Endothelial cell of umbilical vein (primary cell): ENCODE measurements at regions not wholly inside any gene's neighbourhood (a gene's known extent, or its start where the extent isn't known, plus 50 kb on each side); places are given as distances from the start of the nearest gene placed in this dataset.

Experiments used
- BruUV-seq: library from RNA; stranded (reverse); fragments of 400-500 nt; replicated peaks from 2 replicates; lab custom pipeline; 2021; lab: Mats Ljungman, UMichigan
- CTCF ChIA-PET: fragments of 300-600, 350-600 bp; sonication (Branson Sonifier 250); formaldehyde crosslinking; loops from one replicate; lab custom pipeline; 2021; ENCODE audit warnings: antibody characterized with exemption, inconsistent platforms; lab: Charles Lee
- POLR2A ChIA-PET: fragments of 300-600, 350-600 bp; sonication (Branson Sonifier 250); formaldehyde crosslinking; loops from one replicate; lab custom pipeline; 2021; ENCODE audit warnings: antibody characterized with exemption, inconsistent platforms; lab: Charles Lee
- DNase-seq: peaks from one replicate; pipeline ENCODE4 v3.0.0-alpha.2; 2011; ENCODE audit warnings: low read depth, low spot score
- FAIRE-seq: peaks from 2 replicates; lab custom pipeline; 2011; peaks lifted over from hg19 to GRCh38; lab: Jason Lieb, UNC
- H2AFZ ChIP-seq: 2 replicates; pipeline ENCODE4 v1.6.0; 2012; ENCODE audit warnings: low read depth, low read length, control low read depth, inconsistent platforms
- H3K27ac ChIP-seq: 2 replicates; pipeline ENCODE4 v1.5.1; 2011; ENCODE audit warnings: low read depth, mild to moderate bottlenecking, control low read depth, low read length, moderate library complexity; ENCODE audit not compliant: insufficient read depth
- H3K27me3 ChIP-seq, 2 experiments: 2 replicates each; pipeline versions ENCODE4 v1.6.0 to v1.6.1; 2011; ENCODE audit warnings: low read length in 2 of 2, mixed read lengths in 1 of 2; ENCODE audit not compliant: control insufficient read depth in 2 of 2, insufficient read depth in 2 of 2
- H3K36me3 ChIP-seq, 2 experiments: 2 replicates in 1 of 2; 3 replicates in 1 of 2; pipeline ENCODE4 v1.5.1; 2011; ENCODE audit warnings: low read length in 2 of 2, mild to moderate bottlenecking in 1 of 2, moderate library complexity in 1 of 2; ENCODE audit not compliant: control insufficient read depth in 2 of 2, insufficient read depth in 2 of 2; ENCODE audit errors: extremely low read depth in 1 of 2
- H3K4me1 ChIP-seq: 3 replicates; pipeline ENCODE4 v1.5.1; 2011; ENCODE audit warnings: mild to moderate bottlenecking, low read length; ENCODE audit not compliant: control insufficient read depth, insufficient read depth; ENCODE audit errors: extremely low read depth
- H3K4me2 ChIP-seq: 2 replicates; pipeline ENCODE4 v1.6.1; 2011; ENCODE audit warnings: low read length, control low read depth, mixed read lengths; ENCODE audit not compliant: insufficient read depth
- H3K4me3 ChIP-seq, 3 experiments: fragments of 200-600 bp in 1 of 3; sonication (generic), shearing (Covaris generic) in 1 of 3; replicated peaks in 1 of 3; 2 replicates each; pipeline ENCODE4 v1.5.1; 2011 to 2016; ENCODE audit warnings: control low read depth in 3 of 3, low read length in 3 of 3, mild to moderate bottlenecking in 2 of 3, inconsistent platforms in 1 of 3, low read depth in 1 of 3, moderate library complexity in 1 of 3; ENCODE audit not compliant: insufficient read depth in 1 of 3
- H3K79me2 ChIP-seq: 2 replicates; pipeline ENCODE4 v1.6.0; 2012; ENCODE audit warnings: low read length, inconsistent platforms; ENCODE audit not compliant: control insufficient read depth, insufficient read depth
- H3K9ac ChIP-seq: replicated peaks from 2 replicates; pipeline ENCODE3; 2011; ENCODE audit warnings: low read length, control low read depth; ENCODE audit not compliant: insufficient read depth; ENCODE audit errors: extremely low read depth
- H3K9me1 ChIP-seq: replicated peaks from 3 replicates; pipeline ENCODE4 v1.6.0; 2011; ENCODE audit warnings: mild to moderate bottlenecking, low read length; ENCODE audit not compliant: control insufficient read depth, insufficient read depth; ENCODE audit errors: extremely low read depth
- H3K9me3 ChIP-seq: replicated peaks from 2 replicates; pipeline ENCODE4 v1.5.1; 2012; ENCODE audit warnings: low read length, inconsistent platforms; ENCODE audit not compliant: control insufficient read depth, insufficient read depth
- H4K20me1 ChIP-seq: replicated peaks from 2 replicates; pipeline ENCODE3; 2011; ENCODE audit warnings: mild to moderate bottlenecking, low read length; ENCODE audit not compliant: control insufficient read depth, insufficient read depth; ENCODE audit errors: extremely low read depth
- EZH2 ChIP-seq: IDR thresholded peaks from 2 replicates; pipeline ENCODE4 v1.6.1; 2012; ENCODE audit warnings: borderline replicate concordance, low read depth, mild to moderate bottlenecking, moderate library complexity, low read length, inconsistent platforms; ENCODE audit not compliant: severe bottlenecking
- FOS ChIP-seq: IDR thresholded peaks from 2 replicates; pipeline ENCODE4 v1.6.1; 2011; ENCODE audit warnings: mild to moderate bottlenecking, low read length, moderate library complexity, borderline replicate concordance; ENCODE audit not compliant: insufficient read depth
- GATA2 ChIP-seq: IDR thresholded peaks from 2 replicates; pipeline ENCODE4 v1.7.0; 2011; ENCODE audit warnings: low read depth, mild to moderate bottlenecking, moderate library complexity, mixed read lengths, low read length; ENCODE audit not compliant: insufficient read length, insufficient read depth
- JUN ChIP-seq: IDR thresholded peaks from 2 replicates; pipeline ENCODE4 v1.6.1; 2011; ENCODE audit warnings: borderline replicate concordance, low read depth; ENCODE audit not compliant: insufficient read length, insufficient read depth
- MYC ChIP-seq: IDR thresholded peaks from one replicate; pipeline ENCODE4 v1.6.1; 2011; ENCODE audit warnings: mild to moderate bottlenecking, low read depth, low read length
- POLR2A ChIP-seq: IDR thresholded peaks from 2 replicates; pipeline ENCODE4 v1.6.1; 2012; ENCODE audit warnings: low read depth, mild to moderate bottlenecking, control low read depth, low read length
- POLR2AphosphoS5 ChIP-seq: IDR thresholded peaks from 2 replicates; pipeline ENCODE4 v1.6.1; 2012; ENCODE audit warnings: low read depth, mild to moderate bottlenecking, control low read depth, low read length, moderate library complexity; ENCODE audit not compliant: insufficient read depth
- dilution Hi-C: fragments of 300-500 bp; cut with MboI; formaldehyde crosslinking; loops from one replicate; pipeline ENCODE4 v1.15.0; 2019; ENCODE audit warnings: low sequenced_read_pairs; ENCODE audit not compliant: extremely low pct_ligation_motif_present
- intact Hi-C: fragments of 100-400 bp; cut with micrococcal nuclease; formaldehyde crosslinking; loops from one replicate; pipeline ENCODE4 v1.10.0; 2022
- TF ChIP-seq, protein P1 (sequence below), 2 donors: IDR thresholded peaks; 1 replicate in 1 of 2; 2 replicates in 1 of 2; pipeline ENCODE4 v1.5.1; 2011; ENCODE audit warnings: low read length in 2 of 2, mild to moderate bottlenecking in 2 of 2, moderate library complexity in 2 of 2, control low read depth in 1 of 2, inconsistent platforms in 1 of 2, low read depth in 1 of 2; ENCODE audit not compliant: insufficient read depth in 1 of 2; ENCODE audit errors: extremely low read depth in 1 of 2
- TF ChIP-seq, protein P2 (sequence below): IDR thresholded peaks from 2 replicates; pipeline ENCODE4 v1.6.1; 2011; ENCODE audit not compliant: insufficient read depth, insufficient read length

DNA sequence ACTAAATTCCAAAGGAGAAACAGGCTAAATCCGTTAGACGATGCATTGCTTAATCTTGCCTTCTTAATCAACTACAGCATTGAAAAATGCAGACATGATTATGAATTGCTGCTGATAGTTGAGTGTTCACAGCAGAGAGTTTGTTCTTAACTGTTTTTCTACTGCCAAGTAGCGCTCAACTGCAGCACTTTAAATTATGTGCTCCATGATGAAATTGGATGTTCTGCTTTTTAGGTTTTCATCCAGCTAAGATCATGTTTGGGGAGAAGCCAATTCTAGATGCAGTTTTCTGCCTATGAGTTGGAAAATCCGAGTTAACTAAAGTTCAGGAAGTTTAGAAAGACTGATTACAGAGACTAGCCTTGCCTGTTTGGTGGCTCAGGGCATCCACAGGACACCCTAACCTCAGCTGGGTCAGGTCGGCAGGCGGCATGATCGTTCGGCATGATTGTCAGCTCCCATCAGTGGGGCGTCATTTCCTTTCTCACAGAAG lies 119.4 kb upstream of the PIEZO2 start:
- no peak for DNase-seq
- BruUV-seq: no TSS peak
- ChIA-PET CTCF (no interaction called here), POLR2A (no interaction called here)
- no peak overlapping the region for H2AFZ ChIP-seq
- H3K79me2 ChIP-seq: no peaks in the 10 kb centered on the region
- intact Hi-C loops: no loop called here
- no peak overlapping the region for H3K4me2 ChIP-seq
- H3K9me1 ChIP-seq: no peaks in the 10 kb centered on the region
- H3K36me3 ChIP-seq: no peaks in the 10 kb centered on the region
- no peak overlapping the region for H3K4me3 ChIP-seq
- no peak overlapping the region for H3K9ac ChIP-seq
- H3K27ac ChIP-seq: no peak overlapping the region
- H3K9me3 ChIP-seq: no peaks in the 10 kb centered on the region
- H3K4me1 ChIP-seq: no peaks in the 10 kb centered on the region
- no peaks in the 10 kb centered on the region for H4K20me1 ChIP-seq
- no peak for TF ChIP-seq POLR2AphosphoS5
- TF ChIP-seq JUN: no peak
- TF ChIP-seq, protein P1, sequence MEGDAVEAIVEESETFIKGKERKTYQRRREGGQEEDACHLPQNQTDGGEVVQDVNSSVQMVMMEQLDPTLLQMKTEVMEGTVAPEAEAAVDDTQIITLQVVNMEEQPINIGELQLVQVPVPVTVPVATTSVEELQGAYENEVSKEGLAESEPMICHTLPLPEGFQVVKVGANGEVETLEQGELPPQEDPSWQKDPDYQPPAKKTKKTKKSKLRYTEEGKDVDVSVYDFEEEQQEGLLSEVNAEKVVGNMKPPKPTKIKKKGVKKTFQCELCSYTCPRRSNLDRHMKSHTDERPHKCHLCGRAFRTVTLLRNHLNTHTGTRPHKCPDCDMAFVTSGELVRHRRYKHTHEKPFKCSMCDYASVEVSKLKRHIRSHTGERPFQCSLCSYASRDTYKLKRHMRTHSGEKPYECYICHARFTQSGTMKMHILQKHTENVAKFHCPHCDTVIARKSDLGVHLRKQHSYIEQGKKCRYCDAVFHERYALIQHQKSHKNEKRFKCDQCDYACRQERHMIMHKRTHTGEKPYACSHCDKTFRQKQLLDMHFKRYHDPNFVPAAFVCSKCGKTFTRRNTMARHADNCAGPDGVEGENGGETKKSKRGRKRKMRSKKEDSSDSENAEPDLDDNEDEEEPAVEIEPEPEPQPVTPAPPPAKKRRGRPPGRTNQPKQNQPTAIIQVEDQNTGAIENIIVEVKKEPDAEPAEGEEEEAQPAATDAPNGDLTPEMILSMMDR (IDR thresholded peaks at IDR 0.05; ENCODE audit: extremely low read depth in 1 of 2, insufficient read depth in 1 of 2, low read depth in 1 of 2, low read length in 2 of 2): no peak
- TF ChIP-seq GATA2: no peak
- TF ChIP-seq FOS: no peak
- no peak for TF ChIP-seq MYC
- TF ChIP-seq, protein P2, sequence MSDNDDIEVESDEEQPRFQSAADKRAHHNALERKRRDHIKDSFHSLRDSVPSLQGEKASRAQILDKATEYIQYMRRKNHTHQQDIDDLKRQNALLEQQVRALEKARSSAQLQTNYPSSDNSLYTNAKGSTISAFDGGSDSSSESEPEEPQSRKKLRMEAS: no peak
- TF ChIP-seq POLR2A: no peak
- TF ChIP-seq EZH2: no peak
- FAIRE-seq: no peak
- dilution Hi-C loops: no loop called here
- H3K27me3 ChIP-seq: peaks cover 0 to 4% of the 10 kb centered on the region in 2 experiments
